Immature natural killer cell (primary cell): ENCODE measurements at regions not wholly inside any gene's neighbourhood (a gene's known extent, or its start where the extent isn't known, plus 50 kb on each side); places are given as distances from the start of the nearest gene placed in this dataset.
A peak's percentile ranks its signal among the peaks of the same experiment; 100 is the strongest.

Experiments used
- DNase-seq, 3 donors: peaks; one replicate each; pipeline ENCODE4 v3.0.0; 2022; ENCODE audit warnings: mixed read lengths in 1 of 3
- H3K27ac Mint-ChIP-seq, 6 donors: one replicate each; pipeline ENCODE4 v1.8.0; 2020; ENCODE audit warnings: mixed read lengths in 6 of 6, mild to moderate bottlenecking in 5 of 6, inconsistent platforms in 4 of 6, moderate library complexity in 3 of 6
- H3K27me3 Mint-ChIP-seq, 3 donors: one replicate each; pipeline ENCODE4 v1.8.0; 2020 to 2021; ENCODE audit warnings: low read depth in 3 of 3, mild to moderate bottlenecking in 3 of 3, mixed read lengths in 3 of 3, moderate library complexity in 3 of 3, inconsistent platforms in 1 of 3
- H3K36me3 Mint-ChIP-seq, 3 donors: one replicate each; pipeline ENCODE4 v1.8.0; 2020; ENCODE audit warnings: mixed read lengths in 3 of 3, inconsistent platforms in 2 of 3, mild to moderate bottlenecking in 2 of 3
- H3K4me1 Mint-ChIP-seq, 2 donors: one replicate each; pipeline ENCODE4 v1.8.0; 2020; ENCODE audit warnings: inconsistent platforms in 2 of 2, mild to moderate bottlenecking in 2 of 2, mixed read lengths in 2 of 2, moderate library complexity in 1 of 2
- H3K4me3 Mint-ChIP-seq, 5 donors: one replicate each; pipeline ENCODE4 v1.8.0; 2020; ENCODE audit warnings: mild to moderate bottlenecking in 5 of 5, mixed read lengths in 5 of 5, inconsistent platforms in 3 of 5, moderate library complexity in 3 of 5
- H3K9me3 Mint-ChIP-seq, 6 donors: one replicate each; pipeline ENCODE4 v1.8.0; 2020; ENCODE audit warnings: mild to moderate bottlenecking in 6 of 6, mixed read lengths in 6 of 6, inconsistent platforms in 4 of 6, moderate library complexity in 3 of 6

DNA sequence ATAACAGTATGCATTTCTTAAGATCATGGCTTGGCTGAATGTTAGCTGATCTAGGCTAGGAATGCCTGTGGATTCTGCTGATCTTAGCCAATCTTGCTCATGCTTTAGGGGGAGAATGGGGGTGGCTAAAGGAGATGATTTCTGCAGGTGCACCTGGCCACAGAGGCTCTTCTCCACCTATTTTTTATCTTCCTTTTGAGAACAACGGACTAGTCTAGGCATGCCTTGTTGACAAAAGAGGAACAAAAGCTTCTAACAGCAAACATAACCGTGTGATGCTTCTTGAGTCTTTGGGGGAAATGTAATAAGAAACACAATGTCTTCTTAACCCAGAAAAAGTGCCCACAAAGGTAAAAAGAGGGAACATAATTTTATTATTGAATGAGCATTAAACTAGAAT, 743.5 kb downstream of the ARAP2 start:
- peaks cover 0 to 1% (median 0%) of the 10 kb centered on the region in 3 donors for H3K27me3 Mint-ChIP-seq
- H3K36me3 Mint-ChIP-seq: no peaks in the 10 kb centered on the region
- no peak overlapping the region for H3K27ac Mint-ChIP-seq
- no peaks in the 10 kb centered on the region for H3K4me1 Mint-ChIP-seq
- H3K4me3 Mint-ChIP-seq: no peak overlapping the region
- DNase-seq: no peak
- peaks cover 0 to 7% (median under 1%) of the 10 kb centered on the region in 6 donors for H3K9me3 Mint-ChIP-seq

DNA sequence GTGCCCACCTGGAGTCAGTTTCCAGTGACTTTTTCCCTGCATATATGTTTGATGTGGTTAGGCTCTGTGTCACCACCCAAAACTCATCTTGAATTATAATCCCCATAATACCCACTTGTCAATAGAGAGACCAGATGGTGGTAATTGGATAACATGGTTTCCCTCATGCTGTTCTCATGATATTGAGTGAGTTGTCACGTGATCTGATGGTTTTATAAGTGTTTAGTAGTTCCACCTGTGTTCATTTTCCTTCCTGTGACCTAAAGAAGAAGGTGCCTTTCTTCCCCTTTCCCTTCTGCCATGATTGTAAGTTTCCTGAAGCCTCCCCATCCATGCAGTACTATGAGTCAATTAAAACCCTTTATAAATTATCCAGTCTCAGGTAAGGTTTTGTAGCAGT, 740.9 kb downstream of the ARAP2 start:
- Mint-ChIP-seq H3K36me3 (no peaks in the 10 kb centered on the region), H3K27me3 (peaks cover 0 to 4% (median 0%) of the 10 kb centered on the region in 3 donors), H3K4me1 (no peaks in the 10 kb centered on the region), H3K27ac (no peak overlapping the region), H3K9me3 (peaks cover 0 to 11% (median 2%) of the 10 kb centered on the region in 6 donors), H3K4me3 (no peak overlapping the region)
- DNase-seq: no peak

DNA sequence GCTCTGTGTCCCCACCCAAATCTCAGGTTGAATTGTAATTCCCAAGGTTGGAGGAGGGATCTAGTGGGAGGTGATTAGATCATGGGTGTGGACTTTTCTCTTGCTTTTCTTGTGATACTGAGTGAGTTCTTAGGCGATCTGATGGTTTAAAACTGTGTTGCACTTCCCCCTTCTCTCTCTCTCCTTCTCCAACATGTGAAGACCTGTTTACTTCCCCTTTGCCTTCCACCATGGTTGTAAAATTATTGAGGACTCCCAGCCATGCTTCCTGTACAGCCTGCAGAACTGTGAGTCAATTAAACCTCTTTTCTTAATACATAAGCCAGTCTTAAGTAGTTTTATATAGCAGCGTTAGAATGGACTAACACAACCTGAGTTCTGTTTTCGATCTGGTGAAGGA, 738.2 kb downstream of the ARAP2 start:
- Mint-ChIP-seq H3K27me3 (peaks cover 0 to 4% (median 0%) of the 10 kb centered on the region in 3 donors), H3K4me3 (no peak overlapping the region), H3K27ac (no peak overlapping the region)

DNA sequence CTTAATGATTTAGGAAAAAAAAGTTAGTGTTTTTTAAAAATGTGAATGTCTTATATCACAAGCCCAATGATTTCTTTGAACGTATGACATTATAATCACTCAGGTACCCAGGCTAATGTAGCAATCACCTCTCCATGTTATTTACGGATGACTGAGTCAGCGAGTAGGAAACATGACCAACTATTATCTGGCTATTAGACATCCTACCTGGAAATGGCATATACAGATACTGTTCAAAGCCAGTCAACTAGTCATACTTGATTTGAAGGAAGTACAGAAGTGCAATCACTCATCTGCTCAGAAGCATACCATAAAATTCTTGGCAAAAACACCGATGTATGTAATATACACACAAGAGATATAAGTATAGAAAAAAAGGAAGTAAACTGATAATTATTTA, 732.5 kb downstream of the ARAP2 start:
- Mint-ChIP-seq H3K9me3 (peaks cover 0 to 12% (median 2%) of the 10 kb centered on the region in 6 donors), H3K27ac (no peak overlapping the region), H3K4me1 (no peaks in the 10 kb centered on the region), H3K27me3 (no peaks in the 10 kb centered on the region), H3K36me3 (no peaks in the 10 kb centered on the region), H3K4me3 (no peak overlapping the region)
- no peak for DNase-seq

More for the DNA sequence above, 738.2 kb downstream of the ARAP2 start:
- no peak for DNase-seq
- H3K4me1 Mint-ChIP-seq: no peaks in the 10 kb centered on the region
- no peaks in the 10 kb centered on the region for H3K36me3 Mint-ChIP-seq
- peaks cover 0 to 9% (median 2%) of the 10 kb centered on the region in 6 donors for H3K9me3 Mint-ChIP-seq

DNA sequence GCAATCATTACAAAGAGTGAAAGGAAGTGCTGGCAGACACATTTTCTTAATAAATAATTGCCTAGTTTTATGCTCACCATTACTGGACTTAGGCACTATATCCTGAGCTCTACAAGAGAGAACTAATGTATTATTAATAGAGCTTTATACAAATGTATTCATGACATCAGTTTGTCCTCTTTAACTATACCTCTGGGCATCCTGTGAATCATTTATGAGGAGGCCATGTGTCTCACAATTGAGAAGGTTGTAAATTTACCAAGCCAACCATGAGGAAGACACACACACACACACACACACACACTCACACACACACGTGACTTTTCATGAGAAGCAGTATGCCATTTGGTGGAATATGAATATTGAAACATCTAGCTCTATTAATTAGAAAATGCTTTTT, 728.2 kb downstream of the ARAP2 start:
- Mint-ChIP-seq H3K4me1 (no peaks in the 10 kb centered on the region), H3K27me3 (no peaks in the 10 kb centered on the region), H3K9me3 (peaks cover 0 to 12% (median 4%) of the 10 kb centered on the region in 6 donors), H3K36me3 (no peaks in the 10 kb centered on the region), H3K4me3 (no peak overlapping the region), H3K27ac (no peak overlapping the region)
- no peak for DNase-seq

DNA sequence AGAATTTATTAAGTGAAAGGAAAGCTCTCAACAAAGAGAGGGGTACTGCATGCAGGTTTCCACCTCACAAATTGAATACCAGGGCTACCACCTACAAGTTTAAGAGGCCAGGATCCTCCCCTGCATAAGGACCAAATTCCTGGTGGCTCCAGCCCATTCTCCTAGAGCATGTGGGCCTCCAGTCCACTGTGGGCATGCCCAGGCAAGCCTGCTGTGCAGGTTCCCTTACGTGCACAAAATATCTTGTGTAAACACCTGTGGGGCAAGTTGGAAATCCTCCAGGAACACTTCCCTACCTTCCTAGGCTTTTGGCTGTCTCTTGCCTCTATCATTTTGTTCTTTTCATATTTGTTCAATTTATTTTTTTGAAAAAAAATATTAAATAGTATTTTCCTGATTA, 724.3 kb downstream of the ARAP2 start:
- no peak overlapping the region for H3K4me3 Mint-ChIP-seq
- H3K27ac Mint-ChIP-seq: no peak overlapping the region
- DNase-seq: no peak
- no peaks in the 10 kb centered on the region for H3K36me3 Mint-ChIP-seq
- H3K27me3 Mint-ChIP-seq: peaks cover 0 to 2% (median 0%) of the 10 kb centered on the region in 3 donors
- no peaks in the 10 kb centered on the region for H3K4me1 Mint-ChIP-seq
- peaks cover 0 to 5% (median 2%) of the 10 kb centered on the region in 6 donors for H3K9me3 Mint-ChIP-seq

DNA sequence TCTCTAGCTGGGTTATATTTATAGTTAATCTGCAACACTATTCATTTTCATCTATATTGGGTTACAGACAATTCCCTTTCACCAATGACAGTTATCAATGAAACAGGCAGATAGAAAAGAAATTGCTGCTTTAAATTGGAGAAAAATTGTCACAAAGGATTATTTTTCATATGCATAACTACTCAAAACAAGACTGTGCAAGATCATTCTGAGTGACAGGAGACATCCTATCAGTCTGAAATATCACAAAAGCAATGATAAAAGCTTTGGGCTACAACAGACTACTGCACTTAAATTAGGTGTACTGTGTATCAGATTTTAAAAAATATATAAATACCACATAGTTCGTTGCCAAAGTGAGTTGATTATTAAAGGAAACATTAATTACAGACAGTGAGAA, 722.6 kb downstream of the ARAP2 start:
- Mint-ChIP-seq H3K4me3 (no peak overlapping the region), H3K27ac (no peak overlapping the region), H3K4me1 (no peaks in the 10 kb centered on the region), H3K36me3 (no peaks in the 10 kb centered on the region), H3K27me3 (peaks cover 0 to 2% (median 0%) of the 10 kb centered on the region in 3 donors), H3K9me3 (peaks cover 0 to 5% (median 2%) of the 10 kb centered on the region in 6 donors)
- DNase-seq: no peak

DNA sequence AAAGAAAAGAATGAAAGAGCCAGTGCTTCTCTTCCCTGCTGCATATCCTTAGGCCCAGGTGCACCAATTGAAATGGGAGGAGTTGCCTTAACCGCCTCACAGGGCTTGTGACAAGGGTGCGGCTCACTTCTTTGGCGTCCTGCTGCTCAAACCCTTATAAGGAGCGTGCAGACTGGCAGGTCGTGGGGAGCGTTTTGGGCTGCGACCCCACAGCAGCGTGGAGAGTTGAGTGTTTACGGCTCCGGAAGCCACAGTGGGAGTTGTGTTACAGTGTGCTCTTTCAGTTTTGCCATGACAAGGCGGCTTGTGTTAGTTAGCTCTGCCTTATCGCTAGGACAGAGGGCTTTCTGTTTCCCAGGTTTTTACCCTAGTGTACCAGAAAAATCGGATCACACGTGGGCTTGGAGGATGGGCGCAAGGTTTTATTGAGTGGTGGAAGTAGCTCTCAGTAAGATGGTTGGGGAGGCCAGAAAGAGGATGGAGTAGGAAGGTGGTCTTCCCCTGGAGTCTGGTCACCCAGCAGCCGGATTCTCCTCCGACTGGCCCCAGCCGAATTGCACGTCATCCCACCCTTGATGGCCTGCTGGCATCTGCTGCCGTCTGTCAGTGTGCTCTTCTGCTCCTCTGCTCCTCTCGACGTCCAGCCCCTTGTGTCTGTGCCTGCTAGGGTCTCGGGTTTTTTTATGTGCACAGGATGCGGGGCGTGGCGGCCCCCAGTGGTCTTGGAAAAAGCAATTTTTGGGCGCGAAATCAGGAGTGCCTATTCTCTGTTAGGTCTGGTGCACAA, 718.9 kb downstream of the ARAP2 start:
- peak; percentile 1 to 34 (median 5) for DNase-seq
- H3K4me3 Mint-ChIP-seq: peak overlapping the region in 4 of 5 donors; percentile 12 to 65 (median 57)
- peaks cover 0 to 2% (median 1%) of the 10 kb centered on the region in 3 donors for H3K27me3 Mint-ChIP-seq
- H3K36me3 Mint-ChIP-seq: no peaks in the 10 kb centered on the region
- no peaks in the 10 kb centered on the region for H3K4me1 Mint-ChIP-seq
- peaks cover 0 to 8% (median 2%) of the 10 kb centered on the region in 6 donors for H3K9me3 Mint-ChIP-seq
- H3K27ac Mint-ChIP-seq: peak overlapping the region in 3 of 6 donors; percentile 18 to 62 (median 53)

DNA sequence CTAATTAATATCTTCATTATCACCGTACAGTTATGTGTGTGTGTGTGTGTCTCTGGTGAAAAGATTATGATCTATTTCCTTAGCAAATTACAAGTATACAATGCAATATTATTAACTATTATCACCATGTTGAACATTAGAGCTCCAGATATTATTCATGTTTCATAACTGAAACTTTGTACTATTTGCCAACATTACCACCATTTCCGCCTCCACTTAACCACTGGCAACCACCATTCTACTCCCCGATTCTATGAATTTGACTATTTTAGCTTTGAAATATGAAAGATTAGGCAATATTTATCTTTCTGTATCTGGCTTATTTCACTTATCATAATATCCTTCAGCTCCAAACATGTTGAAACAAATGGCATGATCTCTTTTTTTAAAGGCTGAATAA, 717.9 kb downstream of the ARAP2 start:
- DNase-seq: no peak
- no peaks in the 10 kb centered on the region for H3K4me1 Mint-ChIP-seq
- H3K4me3 Mint-ChIP-seq: peak overlapping the region in 1 of 5 donors; percentile 33
- H3K36me3 Mint-ChIP-seq: no peaks in the 10 kb centered on the region
- peaks cover 0 to 2% (median 1%) of the 10 kb centered on the region in 3 donors for H3K27me3 Mint-ChIP-seq
- peaks cover 0 to 6% (median 1%) of the 10 kb centered on the region in 6 donors for H3K9me3 Mint-ChIP-seq
- H3K27ac Mint-ChIP-seq: peak overlapping the region in 1 of 6 donors; percentile 6

DNA sequence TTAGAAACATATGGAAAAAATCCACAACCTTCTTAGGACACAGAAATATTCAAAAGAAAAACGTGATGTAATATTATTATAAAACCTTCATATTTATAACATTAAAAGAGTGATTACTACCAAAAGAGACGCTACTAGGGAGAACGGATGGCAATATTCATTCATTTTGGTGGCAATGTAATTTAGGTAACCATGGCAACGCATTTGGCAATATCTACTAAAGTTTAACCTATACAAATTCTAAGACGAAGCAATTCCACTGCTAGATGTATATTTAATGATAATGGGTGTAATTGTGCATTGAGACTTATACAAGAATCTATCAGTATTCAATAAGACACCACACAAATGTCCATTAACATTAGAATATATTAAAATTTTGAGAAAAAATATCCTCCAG, 709.4 kb downstream of the ARAP2 start:
- Mint-ChIP-seq H3K9me3 (peaks cover 0 to 11% (median 3%) of the 10 kb centered on the region in 6 donors), H3K27me3 (peaks cover 0 to 2% (median 0%) of the 10 kb centered on the region in 3 donors), H3K36me3 (no peaks in the 10 kb centered on the region), H3K27ac (no peak overlapping the region), H3K4me3 (no peak overlapping the region), H3K4me1 (no peaks in the 10 kb centered on the region)
- DNase-seq: no peak

DNA sequence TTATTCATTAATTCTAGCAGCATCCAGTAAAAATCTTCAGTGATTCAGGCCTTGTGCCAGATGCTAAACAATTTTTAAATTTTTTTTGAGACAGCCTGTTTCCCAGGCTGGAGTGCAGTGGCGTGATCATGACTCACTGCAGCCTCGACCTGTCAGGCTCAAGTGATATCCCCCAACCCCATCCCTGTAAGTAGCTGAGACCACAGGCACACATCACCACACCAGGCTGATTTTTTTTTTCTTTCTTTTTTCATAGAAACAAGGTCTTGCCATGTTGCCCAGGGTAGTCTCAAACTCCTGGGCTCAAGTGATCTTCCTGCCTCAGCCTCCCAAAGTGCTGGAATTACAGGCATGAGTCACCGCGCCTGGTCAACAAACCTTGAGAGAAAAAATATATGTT, 705.5 kb downstream of the ARAP2 start:
- no peak overlapping the region for H3K27ac Mint-ChIP-seq
- peaks cover 0 to 2% (median 0%) of the 10 kb centered on the region in 3 donors for H3K27me3 Mint-ChIP-seq
- no peaks in the 10 kb centered on the region for H3K36me3 Mint-ChIP-seq
- no peak overlapping the region for H3K4me3 Mint-ChIP-seq
- no peaks in the 10 kb centered on the region for H3K4me1 Mint-ChIP-seq
- H3K9me3 Mint-ChIP-seq: peaks cover 3 to 24% (median 12%) of the 10 kb centered on the region in 6 donors
- DNase-seq: no peak

DNA sequence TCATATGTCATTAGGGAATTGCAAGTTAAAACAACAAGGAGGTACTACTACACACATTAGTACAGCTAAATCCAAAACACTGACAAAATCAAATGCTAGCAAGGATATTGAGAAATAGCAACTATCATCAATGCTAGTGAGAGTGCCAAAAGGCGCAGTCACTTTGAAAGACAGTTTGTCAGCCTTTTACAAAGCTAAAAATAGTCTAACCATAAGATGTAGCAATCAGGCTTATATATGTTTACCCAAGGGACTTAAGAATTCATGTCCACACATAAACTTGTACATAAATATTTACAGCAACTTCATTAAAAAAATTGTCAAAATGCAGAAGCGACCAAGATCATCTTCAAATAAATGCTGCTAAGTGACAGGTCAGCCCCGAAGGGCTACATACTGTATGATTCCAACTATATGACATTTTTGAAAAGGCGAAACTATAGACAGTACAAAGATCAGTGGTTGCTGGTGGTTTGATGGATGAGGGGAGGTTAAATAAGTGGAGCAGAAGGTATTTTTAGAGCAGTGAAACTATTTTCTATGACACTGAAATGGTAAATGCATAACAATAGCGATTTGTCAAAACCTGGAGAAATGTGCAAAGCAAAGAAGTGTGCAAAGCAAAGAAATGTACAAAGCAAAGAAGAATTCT, 704.8 kb downstream of the ARAP2 start:
- Mint-ChIP-seq H3K4me1 (no peaks in the 10 kb centered on the region), H3K36me3 (no peaks in the 10 kb centered on the region), H3K27ac (no peak overlapping the region), H3K27me3 (peaks cover 0 to 2% (median 0%) of the 10 kb centered on the region in 3 donors), H3K4me3 (no peak overlapping the region), H3K9me3 (peaks cover 3 to 24% (median 12%) of the 10 kb centered on the region in 6 donors)
- DNase-seq: no peak

DNA sequence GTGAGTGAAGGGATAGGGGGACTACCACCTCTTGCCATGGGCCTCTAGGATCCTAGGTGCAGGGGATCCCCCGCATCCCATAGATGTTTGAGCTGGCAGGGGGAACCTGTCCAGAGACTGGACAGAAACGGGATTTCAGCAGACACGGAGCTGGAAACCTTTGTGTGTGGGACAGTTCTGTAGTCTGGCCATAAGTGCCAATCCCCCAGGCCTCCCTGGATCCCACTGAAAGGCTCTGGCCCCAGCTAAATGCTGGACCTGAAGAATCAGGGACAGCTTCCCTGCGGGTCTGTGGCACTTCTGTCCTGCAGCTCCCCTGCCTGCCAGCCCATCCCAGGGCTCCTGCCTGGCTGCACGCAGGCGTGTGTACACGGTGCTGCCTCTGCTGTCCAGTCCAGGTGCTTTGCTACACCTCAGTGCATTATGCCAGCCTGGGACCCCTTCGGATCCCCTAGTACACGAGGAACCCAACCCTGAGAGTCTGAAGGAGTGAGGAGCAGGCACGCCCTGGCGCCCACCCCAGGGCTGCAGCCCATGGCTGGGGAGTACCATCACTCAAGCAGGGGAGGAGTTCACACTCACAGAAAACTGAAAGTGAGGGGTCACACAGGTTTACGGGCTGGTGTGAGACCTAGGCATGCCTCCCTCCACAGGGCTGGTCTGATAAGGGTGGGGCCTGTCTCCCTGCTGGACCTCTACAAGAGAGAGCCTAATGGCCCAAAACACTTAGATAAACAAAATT, 703.0 kb downstream of the ARAP2 start:
- no peaks in the 10 kb centered on the region for H3K4me1 Mint-ChIP-seq
- no peaks in the 10 kb centered on the region for H3K36me3 Mint-ChIP-seq
- H3K4me3 Mint-ChIP-seq: no peak overlapping the region
- peaks cover 0 to 2% (median 0%) of the 10 kb centered on the region in 3 donors for H3K27me3 Mint-ChIP-seq
- H3K9me3 Mint-ChIP-seq: peaks cover 4 to 27% (median 12%) of the 10 kb centered on the region in 6 donors
- no peak overlapping the region for H3K27ac Mint-ChIP-seq
- no peak for DNase-seq

DNA sequence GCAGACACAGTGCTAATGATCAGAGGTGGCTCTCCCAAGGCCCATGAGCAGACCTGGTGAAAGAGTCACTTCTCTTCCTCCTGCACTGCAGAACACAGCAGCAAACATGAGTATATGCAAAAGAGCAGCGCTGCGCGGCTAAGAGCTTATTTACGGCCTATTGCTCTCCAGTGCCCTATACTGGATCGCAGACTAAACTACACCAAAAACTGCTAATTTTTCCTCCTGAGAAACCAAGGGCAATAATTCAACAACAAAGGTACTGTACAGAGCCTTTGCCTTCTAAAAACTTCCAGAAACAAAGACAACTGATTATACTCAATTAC, 702.5 kb downstream of the ARAP2 start:
- H3K4me1 Mint-ChIP-seq: no peaks in the 10 kb centered on the region
- peaks cover 4 to 27% (median 12%) of the 10 kb centered on the region in 6 donors for H3K9me3 Mint-ChIP-seq
- H3K27me3 Mint-ChIP-seq: peaks cover 0 to 2% (median 0%) of the 10 kb centered on the region in 3 donors
- DNase-seq: no peak
- no peak overlapping the region for H3K4me3 Mint-ChIP-seq
- no peak overlapping the region for H3K27ac Mint-ChIP-seq
- no peaks in the 10 kb centered on the region for H3K36me3 Mint-ChIP-seq
